CD14-positive monocyte (primary cell): ENCODE measurements at regions not wholly inside any gene's neighbourhood (a gene's known extent, or its start where the extent isn't known, plus 50 kb on each side); places are given as distances from the start of the nearest gene placed in this dataset.

Source experiments
- DNase-seq, 3 donors: peaks; one replicate each; pipeline ENCODE4 v3.0.0-alpha.2; 2011 to 2022
- H2AFZ ChIP-seq: 2 replicates; pipeline ENCODE4 v1.6.0; 2012; ENCODE audit warnings: mild to moderate bottlenecking, low read depth, low read length, inconsistent platforms; ENCODE audit not compliant: insufficient read depth, poor library complexity, severe bottlenecking
- H3K27ac ChIP-seq, 2 donors: 1 replicate in 1 of 2; 2 replicates in 1 of 2; pipeline ENCODE4 v1.5.1; 2012 to 2013; ENCODE audit warnings: low read length in 2 of 2, control low read depth in 1 of 2, inconsistent platforms in 1 of 2, low read depth in 1 of 2, mild to moderate bottlenecking in 1 of 2
- H3K27me3 ChIP-seq, 2 donors: one replicate each; pipeline versions ENCODE4 v1.6.0 to v1.6.1; 2011 to 2013; ENCODE audit warnings: low read length in 2 of 2; ENCODE audit not compliant: control insufficient read depth in 2 of 2, insufficient read depth in 2 of 2
- H3K36me3 ChIP-seq, 2 donors: replicated peaks in 1 of 2; 1 replicate in 1 of 2; 2 replicates in 1 of 2; pipeline versions ENCODE4 v1.5.1 to v1.6.1; 2012 to 2013; ENCODE audit warnings: low read length in 2 of 2, control low read depth in 1 of 2, inconsistent platforms in 1 of 2, mild to moderate bottlenecking in 1 of 2; ENCODE audit not compliant: insufficient read depth in 2 of 2, control insufficient read depth in 1 of 2
- H3K4me1 ChIP-seq, 2 donors: 1 replicate in 1 of 2; 2 replicates in 1 of 2; pipeline versions ENCODE4 v1.5.1 to v1.6.1; 2012 to 2013; ENCODE audit warnings: low read length in 2 of 2, control low read depth in 1 of 2, inconsistent platforms in 1 of 2, mild to moderate bottlenecking in 1 of 2, moderate library complexity in 1 of 2; ENCODE audit not compliant: insufficient read depth in 2 of 2, control insufficient read depth in 1 of 2
- H3K4me2 ChIP-seq: replicated peaks from 2 replicates; pipeline ENCODE3; 2012; ENCODE audit warnings: low read length, moderate library complexity, mild to moderate bottlenecking; ENCODE audit not compliant: poor library complexity, severe bottlenecking; ENCODE audit errors: extremely low read depth
- H3K4me3 ChIP-seq, 3 experiments: fragments of 200-600 bp in 1 of 3; sonication (generic) in 1 of 3; replicated peaks in 1 of 3; 1 replicate in 2 of 3; 2 replicates in 1 of 3; pipeline ENCODE4 v1.5.1; 2011 to 2013; ENCODE audit warnings: low read length in 3 of 3, mild to moderate bottlenecking in 3 of 3, control low read depth in 2 of 3, low read depth in 2 of 3, inconsistent platforms in 1 of 3, moderate library complexity in 1 of 3
- H3K79me2 ChIP-seq: 2 replicates; pipeline ENCODE4 v1.6.0; 2012; ENCODE audit warnings: mild to moderate bottlenecking, control low read depth, inconsistent platforms, low read length, moderate library complexity; ENCODE audit not compliant: insufficient read depth
- H3K9ac ChIP-seq: 2 replicates; pipeline ENCODE4 v1.6.0; 2017; ENCODE audit warnings: low read length, mild to moderate bottlenecking; ENCODE audit not compliant: insufficient read depth, poor library complexity, severe bottlenecking
- H3K9me3 ChIP-seq, 2 donors: replicated peaks in 1 of 2; 1 replicate in 1 of 2; 2 replicates in 1 of 2; pipeline versions ENCODE4 v1.5.1 to v1.6.1; 2012 to 2013; ENCODE audit warnings: low read length in 2 of 2, control low read depth in 1 of 2; ENCODE audit not compliant: control insufficient read depth in 1 of 2, insufficient read depth in 1 of 2
- H4K20me1 ChIP-seq: 2 replicates; pipeline ENCODE4 v1.6.0; 2012; ENCODE audit warnings: mild to moderate bottlenecking, low read length, control low read depth, moderate library complexity; ENCODE audit not compliant: insufficient read depth
- H3K27ac Mint-ChIP-seq, 7 donors: one replicate each; pipeline ENCODE4 v1.8.0; 2020; ENCODE audit warnings: mild to moderate bottlenecking in 7 of 7, mixed read lengths in 7 of 7, moderate library complexity in 6 of 7, inconsistent platforms in 2 of 7
- H3K27me3 Mint-ChIP-seq, 3 donors: one replicate each; pipeline ENCODE4 v1.8.0; 2021 to 2022; ENCODE audit warnings: low read depth in 3 of 3, mild to moderate bottlenecking in 3 of 3, mixed read lengths in 3 of 3, moderate library complexity in 3 of 3, inconsistent platforms in 1 of 3
- H3K36me3 Mint-ChIP-seq, 2 donors: one replicate each; pipeline ENCODE4 v1.8.0; 2020; ENCODE audit warnings: mixed read lengths in 2 of 2, inconsistent platforms in 1 of 2, mild to moderate bottlenecking in 1 of 2
- H3K4me1 Mint-ChIP-seq: one replicate; pipeline ENCODE4 v1.8.0; 2020; ENCODE audit warnings: mild to moderate bottlenecking, mixed read lengths
- H3K4me3 Mint-ChIP-seq, 2 donors: one replicate each; pipeline ENCODE4 v1.8.0; 2020; ENCODE audit warnings: mild to moderate bottlenecking in 2 of 2, mixed read lengths in 2 of 2, moderate library complexity in 1 of 2
- H3K9me3 Mint-ChIP-seq, 7 donors: one replicate each; pipeline ENCODE4 v1.8.0; 2020 to 2022; ENCODE audit warnings: mixed read lengths in 7 of 7, mild to moderate bottlenecking in 6 of 7, moderate library complexity in 6 of 7, inconsistent platforms in 2 of 7
- CTCF ChIP-seq: fragments of 200-600 bp; IDR thresholded peaks from one replicate; pipeline ENCODE4 v1.8.0; 2022; ENCODE audit warnings: antibody characterized with exemption, mild to moderate bottlenecking
- WGBS: methylation state at CpG from one replicate; pipeline ENCODE4 v1.1.5; 2013; ENCODE audit warnings: missing lambda C conversion rate; ENCODE audit not compliant: insufficient coverage; 5-methylcytosine and 5-hydroxymethylcytosine counted together
- intact Hi-C, 2 donors: fragments of 100-400 bp; cut with micrococcal nuclease; formaldehyde crosslinking; loops; one replicate each; pipeline versions ENCODE4 v1.15.0 to v1.15.1; 2023

GRCh38 chr4:38590046-38590445 is 74.0 kb upstream of the KLF3 start:
- no peak overlapping the region for H3K4me2 ChIP-seq
- peaks cover 30% of the 10 kb centered on the region for H3K4me1 Mint-ChIP-seq
- TF ChIP-seq CTCF, result no peak
- H3K9me3 Mint-ChIP-seq, result peaks cover 2 to 10% (median 7%) of the 10 kb centered on the region in 7 donors
- H3K27me3 ChIP-seq, result no peaks in the 10 kb centered on the region
- H3K27ac ChIP-seq, result no peak overlapping the region
- DNase-seq, result no peak
- H3K4me3 ChIP-seq, result no peak overlapping the region
- intact Hi-C loops, result no loop called here
- no peaks in the 10 kb centered on the region for H3K79me2 ChIP-seq
- peaks cover 0 to 3% (median 0%) of the 10 kb centered on the region in 3 donors for H3K27me3 Mint-ChIP-seq
- H3K4me1 ChIP-seq, result peaks cover 24 to 25% of the 10 kb centered on the region in 2 donors
- no peaks in the 10 kb centered on the region for H4K20me1 ChIP-seq
- 100% methylated on average over 2 of the region's 4 CpGs for WGBS
- H2AFZ ChIP-seq, result no peak overlapping the region
- H3K9ac ChIP-seq, result no peak overlapping the region
- H3K27ac Mint-ChIP-seq, result peak overlapping the region in 1 of 7 donors; percentile 53
- no peaks in the 10 kb centered on the region for H3K36me3 ChIP-seq
- H3K36me3 Mint-ChIP-seq, result peaks cover 0 to 3% of the 10 kb centered on the region in 2 donors
- H3K4me3 Mint-ChIP-seq, result no peak overlapping the region
- peaks cover 6 to 7% of the 10 kb centered on the region in 2 donors for H3K9me3 ChIP-seq

- H3K4me3 ChIP-seq, result no peak overlapping the region
- intact Hi-C loops, result no loop called here
- Mint-ChIP-seq H3K27me3 (peaks cover 0 to 3% (median 0%) of the 10 kb centered on the region in 3 donors), H3K27ac (no peak overlapping the region), H3K9me3 (peaks cover 2 to 10% (median 7%) of the 10 kb centered on the region in 7 donors), H3K4me3 (no peak overlapping the region), H3K36me3 (peaks cover 0 to 3% of the 10 kb centered on the region in 2 donors), H3K4me1 (peaks cover 12% of the 10 kb centered on the region)
- no peak overlapping the region for H2AFZ ChIP-seq
- no peaks in the 10 kb centered on the region for H3K36me3 ChIP-seq
- no peaks in the 10 kb centered on the region for H3K79me2 ChIP-seq
- TF ChIP-seq CTCF, result no peak
- 91% methylated on average over 6 of the region's 10 CpGs for WGBS
- peaks cover 6 to 7% of the 10 kb centered on the region in 2 donors for H3K9me3 ChIP-seq
- H3K9ac ChIP-seq, result no peak overlapping the region
- no peaks in the 10 kb centered on the region for H4K20me1 ChIP-seq
- no peaks in the 10 kb centered on the region for H3K27me3 ChIP-seq
- no peak for DNase-seq
- H3K27ac ChIP-seq, result no peak overlapping the region
- no peak overlapping the region for H3K4me2 ChIP-seq
- H3K4me1 ChIP-seq, result peaks cover 6 to 7% of the 10 kb centered on the region in 2 donors
These were observed 72.2 kb upstream of the KLF3 start for GRCh38 chr4:38591617-38592337.
